RWPE1 (cell line): ENCODE measurements at regions not wholly inside any gene's neighbourhood (a gene's known extent, or its start where the extent isn't known, plus 50 kb on each side); places are given as distances from the start of the nearest gene placed in this dataset.
"Not testable (repeated sequence)": the region's sequence is repeated elsewhere in the genome, so short reads cannot be mapped to it uniquely, and the experiment has no call there.

Source experiments
- CTCF ChIA-PET: fragments of 350-600 bp; sonication (Branson Sonifier 250); formaldehyde crosslinking; extraction: SDS; loops from one replicate; lab custom pipeline; 2021; lab: Yijun Ruan, JAX
- POLR2A ChIA-PET: fragments of 400-600 bp; formaldehyde crosslinking; extraction: SDS; loops from one replicate; lab custom pipeline; 2020; ENCODE audit warnings: antibody characterized with exemption; ENCODE audit not compliant: low non-redundant PET; lab: Yijun Ruan, JAX
- DNase-seq: peaks from one replicate; pipeline ENCODE4 v3.0.0; 2012; ENCODE audit warnings: low spot score
- H3K27ac ChIP-seq: fragments of 450-650 bp; 2 replicates; pipeline ENCODE4 v1.5.1; 2017
- CTCF ChIP-seq: fragments of 450-650 bp; conservative IDR thresholded peaks from 2 replicates; pipeline ENCODE4 v1.5.1; 2017; ENCODE audit warnings: low read depth, mild to moderate bottlenecking

- not testable (repeated sequence) for DNase-seq
These were observed 89.7 kb upstream of the HMX1 start for GRCh38 chr4:8961343-8961742.

GRCh38 chr4:8959471-8959870, 87.8 kb upstream of the HMX1 start:
- DNase-seq, POLR2A ChIA-PET, H3K27ac ChIP-seq, CTCF ChIA-PET: not testable (repeated sequence)

More at GRCh38 chr4:8961343-8961742, 89.7 kb upstream of the HMX1 start:
- CTCF ChIA-PET, POLR2A ChIA-PET, H3K27ac ChIP-seq: not testable (repeated sequence)
- TF ChIP-seq CTCF: peak; percentile 17; the same call in 1 of the 2 replicates

- H3K27ac ChIP-seq, CTCF ChIA-PET, DNase-seq, POLR2A ChIA-PET: not testable (repeated sequence)
These were observed 82.4 kb upstream of the HMX1 start for GRCh38 chr4:8954001-8954400.

GRCh38 chr4:8952791-8953190, 81.2 kb upstream of the HMX1 start:
- POLR2A ChIA-PET: not testable (repeated sequence)

GRCh38 chr4:8952109-8952508, 80.5 kb upstream of the HMX1 start:
- H3K27ac ChIP-seq: not testable (repeated sequence)

More at GRCh38 chr4:8952791-8953190, 81.2 kb upstream of the HMX1 start:
- H3K27ac ChIP-seq, DNase-seq: not testable (repeated sequence)
- CTCF ChIA-PET: interaction anchor here (0.6 kb wide), 1 partner anchor 11 kb away, joined by 7 read pairs; no protein-coding TSS in a partner anchor

GRCh38 chr4:8945506-8945905, 73.9 kb upstream of the HMX1 start:
- CTCF ChIA-PET, DNase-seq, H3K27ac ChIP-seq, POLR2A ChIA-PET: not testable (repeated sequence)

More at GRCh38 chr4:8952109-8952508, 80.5 kb upstream of the HMX1 start:
- CTCF ChIA-PET: interaction anchor here (0.6 kb wide), 1 partner anchor 10 kb away, joined by 7 read pairs; no protein-coding TSS in a partner anchor
- DNase-seq, POLR2A ChIA-PET: not testable (repeated sequence)

- CTCF ChIA-PET, POLR2A ChIA-PET, DNase-seq, H3K27ac ChIP-seq: not testable (repeated sequence)
These were observed 71.7 kb upstream of the HMX1 start for GRCh38 chr4:8943367-8943766.

- H3K27ac ChIP-seq, POLR2A ChIA-PET, DNase-seq: not testable (repeated sequence)
- CTCF ChIA-PET: interaction anchor here (0.6 to 1.2 kb wide), 3 partner anchors 10 to 242 kb away, joined by 3 to 7 read pairs (median 3); no protein-coding TSS in a partner anchor
These were observed 70.4 kb upstream of the HMX1 start for GRCh38 chr4:8942088-8942487.

GRCh38 chr4:8941492-8941805, 69.8 kb upstream of the HMX1 start:
- POLR2A ChIA-PET, H3K27ac ChIP-seq, DNase-seq: not testable (repeated sequence)
- CTCF ChIA-PET: interaction anchor here (1.2 kb wide), 1 partner anchor 12 kb away, joined by 3 read pairs; no protein-coding TSS in a partner anchor

GRCh38 chr4:8940792-8941491, 69.3 kb upstream of the HMX1 start:
- no peak overlapping the region for H3K27ac ChIP-seq
- DNase-seq: no peak
- ChIA-PET POLR2A (no interaction called here), CTCF (interaction anchor here (1.1 kb wide), 1 partner anchor 24 kb away, joined by 3 read pairs; no protein-coding TSS in a partner anchor)
- peak; percentile 27 for TF ChIP-seq CTCF
